ENCODE measurements at regions not wholly inside any gene's neighbourhood (a gene's known extent, or its start where the extent isn't known, plus 50 kb on each side); places are given as distances from the start of the nearest gene placed in this dataset.
"Not testable (repeated sequence)": the region's sequence is repeated elsewhere in the genome, so short reads cannot be mapped to it uniquely, and the experiment has no call there.

- DNase-seq (ENCODE audit: low read depth in 1 of 2, low spot score in 1 of 2): no peak
- Histone ChIP-seq H3K36me3 (no peaks in the 10 kb centered on the region), H3K27me3 (no peaks in the 10 kb centered on the region), H3K27ac (no peak overlapping the region), H3K4me3 (no peak overlapping the region), H3K4me1 (ENCODE audit: low read depth) (no peaks in the 10 kb centered on the region), H3K9me3 (ENCODE audit: low read depth) (no peaks in the 10 kb centered on the region)
- TF ChIP-seq CTCF (IDR thresholded peaks at IDR 0.05; ENCODE audit: low read depth, low read length): no peak
Measured at GRCh38 chr9:108396193-108396592, 459.6 kb downstream of the ACTL7B start.

- no peak for DNase-seq (ENCODE audit: low read depth in 1 of 2, low spot score in 1 of 2)
- no peak for TF ChIP-seq CTCF (IDR thresholded peaks at IDR 0.05; ENCODE audit: low read depth, low read length)
- Histone ChIP-seq H3K9me3 (ENCODE audit: low read depth) (no peaks in the 10 kb centered on the region), H3K36me3 (no peaks in the 10 kb centered on the region), H3K27ac (no peak overlapping the region), H3K27me3 (no peaks in the 10 kb centered on the region), H3K4me3 (no peak overlapping the region), H3K4me1 (ENCODE audit: low read depth) (no peaks in the 10 kb centered on the region)
Measured at GRCh38 chr9:108395421-108395820, 460.4 kb downstream of the ACTL7B start.

- Histone ChIP-seq H3K27ac (no peak overlapping the region), H3K9me3 (ENCODE audit: low read depth) (no peaks in the 10 kb centered on the region), H3K27me3 (no peaks in the 10 kb centered on the region), H3K4me3 (no peak overlapping the region), H3K4me1 (ENCODE audit: low read depth) (no peaks in the 10 kb centered on the region), H3K36me3 (no peaks in the 10 kb centered on the region)
- TF ChIP-seq CTCF (IDR thresholded peaks at IDR 0.05; ENCODE audit: low read depth, low read length): no peak
- no peak for DNase-seq (ENCODE audit: low read depth in 1 of 2, low spot score in 1 of 2)
Measured at GRCh38 chr9:108394726-108395125, 461.1 kb downstream of the ACTL7B start.

GRCh38 chr9:108393481-108394001, 462.2 kb downstream of the ACTL7B start:
- not testable (repeated sequence) for H3K27me3 ChIP-seq; H3K9me3 ChIP-seq (ENCODE audit: low read depth); DNase-seq (ENCODE audit: low read depth in 1 of 2, low spot score in 1 of 2)

GRCh38 chr9:108392877-108393276, 462.9 kb downstream of the ACTL7B start:
- H3K27me3 ChIP-seq: no peaks in the 10 kb centered on the region
- H3K36me3 ChIP-seq: no peaks in the 10 kb centered on the region
- no peak for TF ChIP-seq CTCF (IDR thresholded peaks at IDR 0.05; ENCODE audit: low read depth, low read length)
- no peak overlapping the region for H3K27ac ChIP-seq
- H3K4me3 ChIP-seq: no peak overlapping the region
- H3K9me3 ChIP-seq (ENCODE audit: low read depth): no peaks in the 10 kb centered on the region
- no peak for DNase-seq (ENCODE audit: low read depth in 1 of 2, low spot score in 1 of 2)
- H3K4me1 ChIP-seq (ENCODE audit: low read depth): no peaks in the 10 kb centered on the region

More at GRCh38 chr9:108393481-108394001, 462.2 kb downstream of the ACTL7B start:
- not testable (repeated sequence) for H3K27ac ChIP-seq; H3K4me3 ChIP-seq; H3K36me3 ChIP-seq; H3K4me1 ChIP-seq (ENCODE audit: low read depth)

GRCh38 chr9:108389056-108389455, 466.7 kb downstream of the ACTL7B start:
- TF ChIP-seq CTCF (IDR thresholded peaks at IDR 0.05; ENCODE audit: low read depth, low read length): no peak
- Histone ChIP-seq H3K4me3 (no peak overlapping the region), H3K27me3 (no peaks in the 10 kb centered on the region), H3K36me3 (no peaks in the 10 kb centered on the region), H3K27ac (no peak overlapping the region), H3K9me3 (ENCODE audit: low read depth) (no peaks in the 10 kb centered on the region), H3K4me1 (ENCODE audit: low read depth) (no peaks in the 10 kb centered on the region)
- no peak for DNase-seq (ENCODE audit: low read depth in 1 of 2, low spot score in 1 of 2)
